Stimulated activated naive CD8-positive, alpha-beta T cell treated with anti-CD3 and anti-CD28 coated beads, Interleukin-15, Interleukin-2, amounts not matched to agents 100 ng/mL and 50 ng/mL, for 24 hours (primary cell): ENCODE measurements at regions not wholly inside any gene's neighbourhood (a gene's known extent, or its start where the extent isn't known, plus 50 kb on each side); places are given as distances from the start of the nearest gene placed in this dataset.
"Not testable (repeated sequence)": the region's sequence is repeated elsewhere in the genome, so short reads cannot be mapped to it uniquely, and the experiment has no call there.

Experiments
- H3K27ac Mint-ChIP-seq: one replicate; pipeline ENCODE4 v1.8.0; 2021; ENCODE audit warnings: mild to moderate bottlenecking, mixed read lengths
- H3K27me3 Mint-ChIP-seq: one replicate; pipeline ENCODE4 v1.8.0; 2021; ENCODE audit warnings: mixed read lengths
- H3K36me3 Mint-ChIP-seq: one replicate; pipeline ENCODE4 v1.8.0; 2021; ENCODE audit warnings: low read depth, mixed read lengths
- H3K4me1 Mint-ChIP-seq: one replicate; pipeline ENCODE4 v1.8.0; 2021; ENCODE audit warnings: low read depth, mixed read lengths
- H3K4me3 Mint-ChIP-seq: one replicate; pipeline ENCODE4 v1.8.0; 2021; ENCODE audit warnings: mild to moderate bottlenecking, mixed read lengths
- H3K9me3 Mint-ChIP-seq: one replicate; pipeline ENCODE4 v1.8.0; 2021; ENCODE audit warnings: mixed read lengths

DNA sequence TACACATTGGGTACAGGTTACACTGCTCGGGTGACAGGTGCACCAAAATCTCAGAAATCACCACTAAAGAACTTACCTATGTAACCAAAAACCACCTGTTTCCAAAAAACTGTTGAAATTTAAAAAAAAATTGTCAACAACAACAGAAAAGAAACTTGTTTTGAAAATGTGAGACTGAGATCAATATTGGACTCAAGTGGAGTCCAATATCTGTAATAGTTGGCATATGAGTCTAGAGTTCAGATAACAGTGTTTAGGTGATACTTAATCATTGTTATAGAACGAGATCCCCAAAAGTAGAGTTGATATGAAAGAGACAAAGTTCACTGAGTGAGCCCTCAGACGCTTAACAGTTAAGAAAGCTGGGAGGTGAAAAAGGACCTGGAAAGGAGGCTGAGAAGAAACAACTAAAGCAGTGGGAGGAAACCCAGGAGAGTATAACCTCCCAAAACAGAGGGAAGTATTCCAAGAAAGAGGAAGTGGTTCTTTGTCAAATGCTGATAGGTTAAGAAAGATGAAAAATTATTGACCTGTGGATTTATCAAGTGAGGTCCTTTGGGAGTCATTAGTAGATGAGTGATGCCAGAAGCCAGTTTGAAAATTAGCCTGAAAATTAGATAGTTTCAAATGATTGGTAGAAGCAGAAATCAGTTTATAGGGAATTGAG, 388.6 kb upstream of the DPH6 start:
- Mint-ChIP-seq H3K9me3 (no peaks in the 10 kb centered on the region), H3K27me3 (no peaks in the 10 kb centered on the region), H3K4me1 (no peaks in the 10 kb centered on the region), H3K4me3 (no peak overlapping the region), H3K27ac (no peak overlapping the region), H3K36me3 (no peaks in the 10 kb centered on the region)

DNA sequence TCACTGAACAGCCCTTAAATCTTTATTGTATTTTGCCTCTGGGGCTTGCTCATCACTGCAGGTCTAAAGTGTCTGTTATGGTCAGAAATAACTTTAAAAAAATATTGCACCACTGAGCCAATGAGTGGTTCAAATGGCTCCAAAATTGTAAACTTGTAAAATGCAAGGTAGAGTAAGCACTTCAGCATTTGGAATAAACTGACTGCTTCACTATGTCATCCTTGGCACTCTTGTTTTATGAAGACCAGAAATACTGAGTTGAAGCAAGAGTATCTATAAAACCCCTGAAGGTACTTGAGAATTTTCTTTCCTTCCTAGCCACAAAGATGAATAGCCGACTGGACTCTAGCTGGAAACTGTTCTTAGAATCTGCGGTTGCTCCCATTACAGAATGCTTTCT, 390.3 kb upstream of the DPH6 start:
- no peak overlapping the region for H3K4me3 Mint-ChIP-seq
- H3K27me3 Mint-ChIP-seq: no peaks in the 10 kb centered on the region
- H3K27ac Mint-ChIP-seq: no peak overlapping the region
- no peaks in the 10 kb centered on the region for H3K36me3 Mint-ChIP-seq
- no peaks in the 10 kb centered on the region for H3K4me1 Mint-ChIP-seq
- peaks cover 4% of the 10 kb centered on the region for H3K9me3 Mint-ChIP-seq

DNA sequence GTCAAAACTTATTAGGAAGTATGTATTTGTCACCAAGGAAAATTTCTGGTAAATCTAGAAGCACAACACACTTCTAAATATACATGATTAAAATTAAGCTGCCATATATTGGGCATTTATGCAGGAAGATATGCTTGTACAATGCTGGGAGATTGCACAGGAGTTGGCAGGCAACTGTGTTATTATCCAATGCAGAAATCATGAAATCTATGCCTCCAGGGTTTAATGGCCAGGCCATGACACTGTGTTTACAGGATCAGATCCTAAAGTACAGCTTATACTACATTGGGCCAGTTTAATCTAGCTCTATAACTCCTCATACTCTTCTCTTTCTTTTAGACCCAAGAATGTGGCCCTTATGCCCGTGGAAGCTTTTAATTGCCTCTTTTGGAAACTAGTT, 391.4 kb upstream of the DPH6 start:
- no peak overlapping the region for H3K4me3 Mint-ChIP-seq
- H3K27me3 Mint-ChIP-seq: no peaks in the 10 kb centered on the region

DNA sequence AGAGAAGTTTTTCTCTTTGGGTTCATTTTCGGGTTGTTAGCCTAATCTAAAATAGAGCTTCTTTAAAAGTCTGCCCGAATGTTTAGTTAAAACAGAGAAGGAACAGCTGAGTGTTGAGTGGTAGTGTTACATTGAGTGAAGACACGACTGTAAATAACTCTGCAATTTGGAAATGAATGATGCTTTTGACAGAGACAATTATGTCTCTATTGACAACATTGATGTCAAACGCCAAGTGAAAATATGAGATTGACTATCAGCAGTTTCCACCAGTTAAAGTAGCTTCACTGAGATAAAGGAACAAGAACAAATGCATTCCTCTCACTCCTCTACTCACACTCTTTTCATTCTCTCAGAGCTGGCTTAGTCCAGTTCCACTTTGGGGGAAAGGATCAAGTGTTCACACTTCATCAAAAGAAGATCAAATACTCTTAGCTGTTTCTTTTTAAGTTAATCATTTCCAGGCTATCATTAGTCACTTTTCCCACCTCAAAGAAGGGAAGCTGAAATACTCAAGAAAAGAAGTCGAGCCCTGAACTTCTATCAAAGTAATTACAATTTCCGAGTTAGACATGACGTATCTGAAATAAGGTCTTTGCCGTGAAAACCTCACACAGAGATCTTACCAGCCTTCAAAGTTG, 399.1 kb upstream of the DPH6 start:
- no peaks in the 10 kb centered on the region for H3K4me1 Mint-ChIP-seq
- H3K27me3 Mint-ChIP-seq: no peaks in the 10 kb centered on the region
- H3K36me3 Mint-ChIP-seq: no peaks in the 10 kb centered on the region
- no peak overlapping the region for H3K27ac Mint-ChIP-seq
- H3K9me3 Mint-ChIP-seq: peaks cover 4% of the 10 kb centered on the region
- H3K4me3 Mint-ChIP-seq: no peak overlapping the region

More for the DNA sequence above, 391.4 kb upstream of the DPH6 start:
- no peaks in the 10 kb centered on the region for H3K4me1 Mint-ChIP-seq
- no peaks in the 10 kb centered on the region for H3K36me3 Mint-ChIP-seq
- H3K27ac Mint-ChIP-seq: no peak overlapping the region
- H3K9me3 Mint-ChIP-seq: peaks cover 4% of the 10 kb centered on the region

DNA sequence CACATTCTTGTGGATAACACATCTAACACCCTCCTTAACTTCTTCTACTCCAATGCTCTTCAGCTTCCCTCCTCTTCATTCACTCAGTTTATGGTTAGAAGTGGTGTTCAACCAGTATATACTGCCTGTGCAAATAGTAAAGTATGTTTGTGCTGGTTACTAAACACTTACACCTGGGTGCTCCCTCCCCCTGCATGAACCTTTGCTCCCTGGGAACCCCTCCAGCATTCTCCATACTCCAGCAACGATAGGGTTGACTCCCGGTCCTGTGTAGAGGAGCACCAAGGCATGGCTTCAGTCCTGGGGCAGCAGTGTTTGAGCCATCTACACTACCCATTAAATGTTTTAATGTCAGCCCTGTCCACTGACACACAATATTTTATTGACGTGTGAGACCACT, 407.5 kb upstream of the DPH6 start:
- no peaks in the 10 kb centered on the region for H3K27me3 Mint-ChIP-seq
- no peaks in the 10 kb centered on the region for H3K4me1 Mint-ChIP-seq
- no peak overlapping the region for H3K27ac Mint-ChIP-seq
- H3K36me3 Mint-ChIP-seq: no peaks in the 10 kb centered on the region
- H3K9me3 Mint-ChIP-seq: no peaks in the 10 kb centered on the region
- H3K4me3 Mint-ChIP-seq: no peak overlapping the region

DNA sequence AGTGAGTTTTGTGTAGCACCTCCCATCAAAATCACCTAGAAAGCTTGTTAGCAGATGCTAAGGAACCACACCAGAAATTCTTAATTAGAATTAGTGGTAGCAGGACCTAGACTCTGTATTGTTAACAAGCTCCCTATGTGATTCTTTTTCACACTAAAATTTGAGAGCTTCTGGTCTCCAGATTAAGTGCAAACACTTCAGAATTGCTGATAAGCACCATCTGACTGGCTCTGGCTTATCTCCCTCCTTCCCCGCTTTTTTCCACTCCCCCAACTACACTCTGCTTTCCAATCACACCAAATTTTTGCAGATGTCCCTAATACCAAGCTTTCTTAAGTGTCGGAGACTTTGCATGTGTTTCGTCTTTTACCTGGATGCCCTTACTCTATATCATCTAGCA, 410.1 kb upstream of the DPH6 start:
- Mint-ChIP-seq H3K4me3 (no peak overlapping the region), H3K4me1 (no peaks in the 10 kb centered on the region), H3K27ac (no peak overlapping the region), H3K9me3 (no peaks in the 10 kb centered on the region), H3K27me3 (no peaks in the 10 kb centered on the region), H3K36me3 (no peaks in the 10 kb centered on the region)

DNA sequence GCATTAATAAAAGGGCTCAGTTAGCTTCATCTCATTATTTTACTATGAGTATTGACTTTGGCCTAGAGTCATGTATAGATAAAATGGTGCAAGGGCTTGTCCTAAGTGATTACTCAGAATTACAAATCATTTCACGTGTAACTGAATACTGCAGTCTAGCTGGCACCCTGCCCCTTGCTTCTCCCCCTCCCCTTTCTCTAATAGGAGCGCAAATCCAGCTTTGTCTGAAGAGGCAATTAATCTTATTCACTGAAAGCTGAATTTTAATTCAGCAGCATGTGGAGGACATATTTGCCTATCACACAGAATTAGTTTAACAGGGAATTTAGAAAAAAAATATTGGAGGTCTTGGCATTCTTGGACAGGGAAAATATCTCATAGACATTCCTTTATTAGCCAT, 412.1 kb upstream of the DPH6 start:
- no peak overlapping the region for H3K27ac Mint-ChIP-seq

DNA sequence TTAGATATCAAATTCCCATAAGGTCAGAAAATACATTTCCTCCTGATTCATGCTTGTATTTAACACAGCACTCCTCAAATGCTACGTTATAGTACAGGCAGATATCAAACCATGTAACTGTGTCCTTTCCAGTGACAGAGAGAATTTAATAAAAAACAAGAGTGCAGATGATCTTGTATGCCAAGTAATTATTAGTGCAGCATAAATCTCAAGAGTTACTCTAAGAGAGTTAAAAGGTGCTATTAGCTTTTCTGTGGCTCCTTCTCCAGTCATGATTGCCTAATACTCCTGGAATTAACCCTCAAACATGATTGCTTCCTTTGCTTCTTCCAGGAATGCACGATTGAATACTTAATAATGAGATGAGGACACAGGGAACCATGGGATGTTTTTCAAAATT, 413.0 kb upstream of the DPH6 start:
- Mint-ChIP-seq H3K4me1 (no peaks in the 10 kb centered on the region), H3K4me3 (no peak overlapping the region), H3K9me3 (no peaks in the 10 kb centered on the region), H3K27ac (no peak overlapping the region), H3K36me3 (no peaks in the 10 kb centered on the region), H3K27me3 (no peaks in the 10 kb centered on the region)

More for the DNA sequence above, 412.1 kb upstream of the DPH6 start:
- H3K36me3 Mint-ChIP-seq: no peaks in the 10 kb centered on the region
- no peaks in the 10 kb centered on the region for H3K27me3 Mint-ChIP-seq
- H3K9me3 Mint-ChIP-seq: no peaks in the 10 kb centered on the region
- H3K4me1 Mint-ChIP-seq: no peaks in the 10 kb centered on the region
- no peak overlapping the region for H3K4me3 Mint-ChIP-seq

DNA sequence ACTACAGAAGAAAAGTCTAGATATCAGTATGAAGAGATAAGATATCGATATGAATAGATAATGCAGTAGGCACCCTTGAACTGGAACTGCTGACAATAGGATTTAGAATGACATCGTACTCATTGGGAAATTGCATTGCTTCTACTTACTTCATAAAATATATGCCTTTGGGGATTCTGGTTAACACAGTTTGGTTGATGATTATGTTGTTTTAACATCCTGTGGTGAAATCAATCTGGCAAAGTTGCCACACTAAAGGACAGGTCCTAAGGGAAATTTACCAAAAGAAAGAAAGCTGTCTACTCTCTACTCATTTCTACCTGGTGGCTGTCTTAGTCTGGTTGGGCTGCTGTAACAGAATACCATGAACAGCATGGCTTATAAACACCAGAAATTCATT, 417.4 kb upstream of the DPH6 start:
- Mint-ChIP-seq H3K9me3 (no peaks in the 10 kb centered on the region), H3K36me3 (no peaks in the 10 kb centered on the region), H3K4me3 (no peak overlapping the region), H3K27ac (no peak overlapping the region), H3K27me3 (no peaks in the 10 kb centered on the region), H3K4me1 (no peaks in the 10 kb centered on the region)

DNA sequence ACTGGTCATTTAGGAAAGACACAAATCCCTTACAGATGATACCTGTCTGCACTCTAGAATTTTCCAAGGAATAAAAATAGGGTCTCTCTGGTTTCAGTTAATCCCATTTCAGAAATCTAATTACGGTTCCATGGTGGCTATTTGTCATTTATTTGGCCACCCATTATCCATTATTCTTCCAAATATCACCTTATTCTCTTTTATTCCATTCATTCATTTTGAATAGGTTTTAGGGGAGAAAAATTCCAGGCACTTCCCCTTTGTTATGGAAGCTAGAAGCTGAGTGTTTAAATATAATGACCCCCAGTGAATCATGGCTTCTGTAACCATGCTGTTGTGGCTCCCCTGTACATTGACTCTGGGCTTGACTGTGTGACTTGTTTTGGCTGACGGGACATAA, 420.8 kb upstream of the DPH6 start:
- no peaks in the 10 kb centered on the region for H3K9me3 Mint-ChIP-seq
- H3K27me3 Mint-ChIP-seq: no peaks in the 10 kb centered on the region
- no peak overlapping the region for H3K4me3 Mint-ChIP-seq
- no peaks in the 10 kb centered on the region for H3K36me3 Mint-ChIP-seq
- no peak overlapping the region for H3K27ac Mint-ChIP-seq
- H3K4me1 Mint-ChIP-seq: no peaks in the 10 kb centered on the region

DNA sequence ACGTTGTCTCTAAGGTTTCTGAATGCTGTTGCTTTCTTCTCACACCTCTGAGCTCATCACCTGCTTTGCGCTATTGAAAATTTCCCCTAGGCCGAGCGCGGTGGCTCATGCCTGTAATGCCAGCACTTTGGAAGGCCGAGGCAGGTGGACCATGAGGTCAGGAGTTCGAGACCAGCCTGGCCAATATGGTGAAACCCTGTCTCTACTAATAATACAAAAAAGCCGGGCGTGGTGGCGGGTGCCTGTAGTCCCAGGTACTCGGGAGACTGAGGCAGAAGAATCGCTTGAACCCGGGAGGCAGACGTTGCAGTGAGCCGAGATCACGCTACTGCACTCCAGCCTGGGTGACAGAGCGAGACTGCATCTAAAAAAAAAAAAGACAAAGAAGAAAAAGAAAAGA, 422.0 kb upstream of the DPH6 start:
- not testable (repeated sequence) for H3K9me3 Mint-ChIP-seq

DNA sequence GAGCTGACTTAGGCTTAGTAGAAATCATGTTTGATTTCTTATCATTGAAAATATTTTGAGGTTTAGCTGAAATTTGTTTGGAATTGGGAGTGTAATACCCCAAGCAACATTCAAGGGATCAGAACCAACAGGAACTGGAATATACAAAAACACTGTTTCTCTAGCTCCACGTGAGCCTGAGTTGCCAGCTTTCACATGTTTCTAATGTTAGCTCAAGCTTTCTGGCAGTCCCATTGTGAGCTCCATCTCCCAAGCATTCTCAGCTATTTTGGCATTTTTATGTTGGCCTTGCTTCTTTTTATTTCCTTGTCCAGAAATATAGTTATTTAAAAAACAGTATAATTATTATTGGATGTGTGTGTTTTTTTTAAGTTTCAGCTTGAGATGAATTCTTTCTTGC, 427.1 kb upstream of the DPH6 start:
- Mint-ChIP-seq H3K36me3 (no peaks in the 10 kb centered on the region), H3K27ac (no peak overlapping the region), H3K27me3 (no peaks in the 10 kb centered on the region), H3K9me3 (no peaks in the 10 kb centered on the region), H3K4me1 (no peaks in the 10 kb centered on the region), H3K4me3 (no peak overlapping the region)

More for the DNA sequence above, 422.0 kb upstream of the DPH6 start:
- H3K36me3 Mint-ChIP-seq, H3K27ac Mint-ChIP-seq, H3K27me3 Mint-ChIP-seq, H3K4me3 Mint-ChIP-seq, H3K4me1 Mint-ChIP-seq: not testable (repeated sequence)

DNA sequence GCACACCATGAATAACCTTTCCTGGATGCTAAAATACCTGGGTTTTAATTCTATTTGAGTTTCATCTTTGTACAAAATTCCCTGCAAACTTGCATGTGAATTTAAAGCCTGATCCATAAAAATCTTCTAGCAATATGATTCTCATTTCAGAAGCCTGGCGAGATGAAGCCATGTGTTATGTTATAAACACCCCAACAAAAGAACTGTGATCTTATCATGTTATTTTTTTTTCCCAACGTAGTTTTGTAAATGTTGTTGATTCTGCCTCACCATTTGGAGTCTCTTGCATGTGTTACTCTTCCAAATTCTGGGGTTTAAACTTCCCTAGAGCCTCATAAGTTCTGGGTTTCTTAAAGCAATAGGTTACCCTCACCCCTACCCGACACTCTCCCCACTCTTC, 428.1 kb upstream of the DPH6 start:
- no peaks in the 10 kb centered on the region for H3K27me3 Mint-ChIP-seq
- H3K4me3 Mint-ChIP-seq: no peak overlapping the region
- H3K9me3 Mint-ChIP-seq: no peaks in the 10 kb centered on the region
- H3K27ac Mint-ChIP-seq: no peak overlapping the region
- no peaks in the 10 kb centered on the region for H3K4me1 Mint-ChIP-seq
- no peaks in the 10 kb centered on the region for H3K36me3 Mint-ChIP-seq

DNA sequence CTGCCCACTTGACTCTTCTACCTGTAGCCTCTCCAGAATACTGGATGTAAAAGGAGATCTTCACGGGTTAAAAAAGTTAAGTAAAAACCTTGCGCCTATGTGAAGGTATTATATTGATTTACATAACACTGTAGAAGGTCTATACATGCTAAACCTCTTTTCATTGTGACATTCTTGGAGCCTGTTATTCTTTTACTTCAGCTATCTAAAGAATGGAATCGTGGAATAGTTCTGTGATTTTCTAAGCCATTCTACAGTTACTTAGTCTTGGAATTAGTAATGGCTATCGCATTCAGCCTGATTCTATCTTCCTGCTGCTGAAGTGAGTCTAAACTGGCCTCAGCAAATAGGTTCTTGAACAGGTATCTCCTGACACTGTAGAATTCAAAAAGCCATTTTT, 430.0 kb upstream of the DPH6 start:
- Mint-ChIP-seq H3K27ac (no peak overlapping the region), H3K4me1 (no peaks in the 10 kb centered on the region)

DNA sequence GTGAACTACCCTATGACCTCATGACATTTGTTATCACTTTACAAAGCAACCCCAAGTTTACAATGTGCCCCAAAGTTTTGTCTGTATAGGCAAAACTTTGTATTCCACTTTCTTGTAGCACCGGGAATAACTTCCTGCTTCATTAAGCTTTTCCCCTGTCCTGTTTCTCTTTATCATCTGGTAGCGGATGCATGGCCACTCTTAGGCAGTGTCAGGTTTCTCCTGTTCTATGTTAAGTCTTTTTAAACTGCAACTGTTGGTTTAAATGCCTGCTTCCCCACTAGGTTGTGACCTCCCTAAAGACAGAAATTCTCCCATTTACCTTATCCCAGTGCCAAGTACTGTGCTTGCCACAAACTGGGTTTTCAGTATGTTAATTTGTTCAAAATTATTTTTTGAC, 433.6 kb upstream of the DPH6 start:
- no peak overlapping the region for H3K4me3 Mint-ChIP-seq
- H3K27ac Mint-ChIP-seq: no peak overlapping the region
- H3K27me3 Mint-ChIP-seq: no peaks in the 10 kb centered on the region
- H3K4me1 Mint-ChIP-seq: no peaks in the 10 kb centered on the region
- H3K36me3 Mint-ChIP-seq: no peaks in the 10 kb centered on the region
- H3K9me3 Mint-ChIP-seq: no peaks in the 10 kb centered on the region

More for the DNA sequence above, 430.0 kb upstream of the DPH6 start:
- Mint-ChIP-seq H3K36me3 (no peaks in the 10 kb centered on the region), H3K27me3 (no peaks in the 10 kb centered on the region), H3K4me3 (no peak overlapping the region), H3K9me3 (no peaks in the 10 kb centered on the region)

DNA sequence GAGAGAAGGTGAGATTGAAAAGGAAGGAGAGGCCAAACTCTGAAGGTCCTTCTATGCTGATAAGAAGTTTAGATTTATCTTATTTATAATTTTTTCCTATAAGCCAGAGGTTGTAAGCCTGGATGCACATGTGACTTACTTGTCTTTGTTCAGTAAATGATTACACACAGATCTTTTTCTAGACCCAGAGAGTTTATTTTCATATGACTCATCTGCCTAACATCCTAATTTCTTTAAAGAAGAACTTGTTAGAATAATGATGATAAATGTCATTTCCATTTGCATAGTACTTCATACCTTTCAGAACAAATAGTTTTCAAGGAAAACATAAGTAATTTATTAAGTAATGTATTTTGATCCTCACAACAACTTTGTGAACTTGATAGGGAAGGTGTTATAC, 434.8 kb upstream of the DPH6 start:
- Mint-ChIP-seq H3K27ac (no peak overlapping the region), H3K27me3 (no peaks in the 10 kb centered on the region), H3K4me1 (no peaks in the 10 kb centered on the region), H3K36me3 (no peaks in the 10 kb centered on the region), H3K4me3 (no peak overlapping the region), H3K9me3 (no peaks in the 10 kb centered on the region)
